Neural cell (in vitro differentiated cells): ENCODE measurements at regions not wholly inside any gene's neighbourhood (a gene's known extent, or its start where the extent isn't known, plus 50 kb on each side); places are given as distances from the start of the nearest gene placed in this dataset.

Experiments
- H2AFZ ChIP-seq: fragments of 200-600, 300-800 bp; sonication (generic), shearing (Covaris generic); 2 replicates; pipeline ENCODE4 v1.6.0; 2014; ENCODE audit warnings: low read depth, mild to moderate bottlenecking, antibody characterized with exemption, low read length, moderate library complexity
- H3F3A ChIP-seq: fragments of 200-600 bp; shearing (Covaris generic); 2 replicates; pipeline ENCODE4 v1.6.1; 2016; ENCODE audit warnings: mild to moderate bottlenecking, moderate library complexity, mixed read lengths, antibody characterized with exemption, low read length; ENCODE audit not compliant: insufficient read depth, poor library complexity, severe bottlenecking
- H3K27ac ChIP-seq: fragments of 200-600, 300-800 bp; sonication (generic), shearing (Covaris generic); 2 replicates; pipeline ENCODE4 v1.5.1; 2014; ENCODE audit warnings: mild to moderate bottlenecking, low read length, moderate library complexity
- H3K27me3 ChIP-seq: fragments of 300-800, 200-600 bp; sonication (generic), shearing (Covaris generic); 2 replicates; pipeline ENCODE4 v1.6.0; 2014; ENCODE audit warnings: mild to moderate bottlenecking, low read depth, low read length, moderate library complexity; ENCODE audit not compliant: insufficient read depth
- H3K36me3 ChIP-seq: fragments of 300-800, 200-600 bp; sonication (generic), shearing (Covaris generic); 2 replicates; pipeline ENCODE4 v1.5.1; 2014; ENCODE audit warnings: mild to moderate bottlenecking, antibody characterized with exemption, low read length, moderate library complexity; ENCODE audit not compliant: insufficient read depth
- H3K4me2 ChIP-seq: fragments of 300-800, 200-600 bp; sonication (generic), shearing (Covaris generic); 2 replicates; pipeline ENCODE4 v1.6.0; 2014; ENCODE audit warnings: mild to moderate bottlenecking, low read length
- H3K4me3 ChIP-seq: fragments of 300-800, 200-600 bp; sonication (generic), shearing (Covaris generic); 2 replicates; pipeline ENCODE4 v1.5.1; 2014; ENCODE audit warnings: mild to moderate bottlenecking, low read length, moderate library complexity
- H3K79me2 ChIP-seq: fragments of 200-600 bp; shearing (Covaris generic); replicated peaks from 2 replicates; pipeline ENCODE4 v1.6.0; 2014; ENCODE audit warnings: mild to moderate bottlenecking, low read length, moderate library complexity; ENCODE audit not compliant: insufficient read depth
- H3K9ac ChIP-seq: fragments of 300-800, 200-600 bp; sonication (generic), shearing (Covaris generic); 2 replicates; pipeline ENCODE4 v1.6.1; 2016; ENCODE audit warnings: mild to moderate bottlenecking, low read length, mixed read lengths
- H3K9me2 ChIP-seq: fragments of 200-600 bp; shearing (Covaris generic); 2 replicates; pipeline ENCODE4 v1.6.1; 2016; ENCODE audit warnings: mild to moderate bottlenecking, low read length, mixed read lengths; ENCODE audit not compliant: insufficient read depth
- H3K9me3 ChIP-seq: fragments of 200-600, 300-800 bp; sonication (generic), shearing (Covaris generic); 2 replicates; pipeline ENCODE4 v1.6.1; 2016; ENCODE audit warnings: mild to moderate bottlenecking, mixed run types, low read length, moderate library complexity, mixed read lengths
- H4K20me1 ChIP-seq: fragments of 200-600 bp; shearing (Covaris generic); 2 replicates; pipeline ENCODE4 v1.6.1; 2016; ENCODE audit warnings: mild to moderate bottlenecking, mixed run types; ENCODE audit not compliant: insufficient read depth
- CTCF ChIP-seq: fragments of 450-650 bp; IDR thresholded peaks from 2 replicates; pipeline ENCODE4 v1.5.1; 2014; ENCODE audit warnings: antibody characterized with exemption, mild to moderate bottlenecking, moderate library complexity; ENCODE audit not compliant: poor library complexity, severe bottlenecking
- EP300 ChIP-seq: fragments of 450-650 bp; conservative IDR thresholded peaks from 2 replicates; pipeline ENCODE4 v1.6.1; 2014; ENCODE audit warnings: antibody characterized with exemption, mild to moderate bottlenecking, moderate library complexity; ENCODE audit not compliant: poor library complexity, severe bottlenecking
- EZH2 ChIP-seq: fragments of 200-600, 300-800 bp; shearing (Covaris generic), sonication (generic); IDR thresholded peaks from 2 replicates; pipeline ENCODE4 v1.6.1; 2014; ENCODE audit warnings: antibody characterized with exemption, low read length, borderline replicate concordance, mild to moderate bottlenecking; ENCODE audit not compliant: insufficient read depth, poor library complexity, severe bottlenecking
- MXI1 ChIP-seq: fragments of 450-650 bp; conservative IDR thresholded peaks from 2 replicates; pipeline ENCODE4 v1.6.1; 2014; ENCODE audit warnings: antibody characterized with exemption, mild to moderate bottlenecking; ENCODE audit not compliant: poor library complexity, severe bottlenecking
- POLR2AphosphoS5 ChIP-seq: IDR thresholded peaks from 2 replicates; pipeline ENCODE4 v1.6.1; 2012
- RAD21 ChIP-seq: fragments of 450-650 bp; conservative IDR thresholded peaks from 2 replicates; pipeline ENCODE4 v1.6.1; 2014; ENCODE audit warnings: antibody characterized with exemption, mild to moderate bottlenecking, moderate library complexity
- REST ChIP-seq: IDR thresholded peaks from 2 replicates; pipeline ENCODE4 v1.6.1; 2012; ENCODE audit warnings: borderline replicate concordance
- SMC3 ChIP-seq: fragments of 450-650 bp; conservative IDR thresholded peaks from 2 replicates; pipeline ENCODE4 v1.6.1; 2014; ENCODE audit warnings: antibody characterized with exemption, mild to moderate bottlenecking, moderate library complexity; ENCODE audit not compliant: poor library complexity
- TAF1 ChIP-seq: IDR thresholded peaks from 2 replicates; pipeline ENCODE4 v1.6.1; 2012; ENCODE audit warnings: low read depth

- H2AFZ ChIP-seq, result no peak overlapping the region
These were observed 349.2 kb downstream of the MAFB start for GRCh38 chr20:40339661-40340449.

GRCh38 chr20:40336533-40336932, 352.5 kb downstream of the MAFB start:
- H2AFZ ChIP-seq, result no peak overlapping the region
- H4K20me1 ChIP-seq, result no peaks in the 10 kb centered on the region
- H3F3A ChIP-seq, result no peaks in the 10 kb centered on the region
- H3K4me2 ChIP-seq, result no peak overlapping the region
- H3K79me2 ChIP-seq, result no peaks in the 10 kb centered on the region
- no peaks in the 10 kb centered on the region for H3K9me2 ChIP-seq
- no peaks in the 10 kb centered on the region for H3K9me3 ChIP-seq
- no peak overlapping the region for H3K27ac ChIP-seq
- no peak overlapping the region for H3K4me3 ChIP-seq
- no peaks in the 10 kb centered on the region for H3K36me3 ChIP-seq
- peaks cover 32% of the 10 kb centered on the region for H3K27me3 ChIP-seq
- TF ChIP-seq EP300 (no peak), REST (no peak), RAD21 (no peak), POLR2AphosphoS5 (no peak), MXI1 (no peak), SMC3 (no peak), CTCF (no peak), TAF1 (no peak), EZH2 (no peak)
- H3K9ac ChIP-seq, result no peak overlapping the region

More at GRCh38 chr20:40339661-40340449, 349.2 kb downstream of the MAFB start:
- Histone ChIP-seq H3F3A (no peaks in the 10 kb centered on the region), H3K9ac (no peak overlapping the region), H3K4me3 (no peak overlapping the region), H3K9me2 (no peaks in the 10 kb centered on the region), H4K20me1 (no peaks in the 10 kb centered on the region), H3K4me2 (no peak overlapping the region), H3K36me3 (no peaks in the 10 kb centered on the region), H3K27ac (no peak overlapping the region), H3K27me3 (peaks cover 28% of the 10 kb centered on the region), H3K79me2 (no peaks in the 10 kb centered on the region), H3K9me3 (no peaks in the 10 kb centered on the region)
- TF ChIP-seq SMC3 (no peak), POLR2AphosphoS5 (no peak), MXI1 (no peak)
